HEK293T (cell line): ENCODE measurements at regions not wholly inside any gene's neighbourhood (a gene's known extent, or its start where the extent isn't known, plus 50 kb on each side); places are given as distances from the start of the nearest gene placed in this dataset.

Source experiments
- ELF4 ChIP-seq: fragments of 450-650 bp; IDR thresholded peaks from 2 replicates; pipeline ENCODE4 v1.6.1; 2017; ENCODE audit warnings: antibody characterized with exemption
- FOXA1 ChIP-seq: fragments of 450-650 bp; IDR thresholded peaks from 2 replicates; pipeline ENCODE4 v1.6.1; 2016; ENCODE audit warnings: mild to moderate bottlenecking
- SUZ12 ChIP-seq: fragments of 450-650 bp; IDR thresholded peaks from 2 replicates; pipeline ENCODE4 v1.6.1; 2016; ENCODE audit warnings: mild to moderate bottlenecking
- ZNF384 ChIP-seq: fragments of 450-650 bp; IDR thresholded peaks from 2 replicates; pipeline ENCODE4 v1.6.1; 2016

DNA sequence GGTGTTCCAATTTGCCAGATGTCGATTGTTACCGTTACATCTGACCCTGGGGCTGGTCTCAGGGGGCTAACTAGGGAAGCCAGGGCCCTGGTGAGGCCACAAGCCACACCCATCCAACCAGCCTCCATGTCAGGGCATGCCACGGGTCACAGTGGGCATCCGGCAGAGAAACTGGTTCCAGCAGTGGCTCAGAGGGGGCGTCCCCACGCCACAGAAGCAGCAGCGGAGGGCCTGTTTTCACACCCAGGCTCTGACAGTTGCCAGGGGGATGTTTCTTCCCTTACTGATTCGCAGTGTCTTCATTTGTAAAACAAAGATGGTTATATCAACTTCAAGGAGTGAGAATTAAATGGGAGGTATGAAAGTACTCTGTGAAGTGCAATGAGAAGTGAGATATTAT, 75.0 kb upstream of the COX20 start:
- TF ChIP-seq ZNF384 (no peak), ELF4 (no peak), SUZ12 (no peak), FOXA1 (no peak)
